NB4 (cell line): ENCODE measurements at regions not wholly inside any gene's neighbourhood (a gene's known extent, or its start where the extent isn't known, plus 50 kb on each side); places are given as distances from the start of the nearest gene placed in this dataset.

Experiments
- CTCF ChIP-seq: IDR thresholded peaks from one replicate; pipeline ENCODE4 v1.5.1; 2012; ENCODE audit warnings: low read depth, low read length
- MAX ChIP-seq: IDR thresholded peaks from 2 replicates; pipeline ENCODE4 v1.6.1; 2011; ENCODE audit warnings: low read depth, low read length
- POLR2A ChIP-seq: IDR thresholded peaks from 2 replicates; pipeline ENCODE4 v1.6.1; 2011; ENCODE audit warnings: mild to moderate bottlenecking; ENCODE audit not compliant: insufficient read length; ENCODE audit errors: extremely low read depth

GRCh38 chr6:134738211-134738885, 211.6 kb downstream of the ALDH8A1 start:
- TF ChIP-seq CTCF (no peak), MAX (no peak), POLR2A (no peak)
